Keratinocyte (primary cell): ENCODE measurements at regions not wholly inside any gene's neighbourhood (a gene's known extent, or its start where the extent isn't known, plus 50 kb on each side); places are given as distances from the start of the nearest gene placed in this dataset.

ENCODE experiments used
- EZH2 ChIP-seq: IDR thresholded peaks from one replicate; pipeline ENCODE4 v1.6.1; 2012; ENCODE audit warnings: inconsistent platforms, mild to moderate bottlenecking, low read length, moderate library complexity
- TF ChIP-seq, protein P1 (sequence below), 3 experiments: IDR thresholded peaks in 1 of 3; conservative IDR thresholded peaks in 1 of 3; optimal IDR thresholded peaks in 1 of 3; 2 replicates in 2 of 3; 3 replicates in 1 of 3; pipeline versions ENCODE3 to v1.5.1; 2011; ENCODE audit warnings: low read length in 3 of 3, mild to moderate bottlenecking in 3 of 3, moderate library complexity in 2 of 3, control low read depth in 1 of 3, inconsistent platforms in 1 of 3; ENCODE audit not compliant: insufficient read depth in 2 of 3; ENCODE audit errors: extremely low read depth in 1 of 3

GRCh38 chr15:59834528-59834927 lies 145.4 kb upstream of the BNIP2 start:
- TF ChIP-seq, protein P1, sequence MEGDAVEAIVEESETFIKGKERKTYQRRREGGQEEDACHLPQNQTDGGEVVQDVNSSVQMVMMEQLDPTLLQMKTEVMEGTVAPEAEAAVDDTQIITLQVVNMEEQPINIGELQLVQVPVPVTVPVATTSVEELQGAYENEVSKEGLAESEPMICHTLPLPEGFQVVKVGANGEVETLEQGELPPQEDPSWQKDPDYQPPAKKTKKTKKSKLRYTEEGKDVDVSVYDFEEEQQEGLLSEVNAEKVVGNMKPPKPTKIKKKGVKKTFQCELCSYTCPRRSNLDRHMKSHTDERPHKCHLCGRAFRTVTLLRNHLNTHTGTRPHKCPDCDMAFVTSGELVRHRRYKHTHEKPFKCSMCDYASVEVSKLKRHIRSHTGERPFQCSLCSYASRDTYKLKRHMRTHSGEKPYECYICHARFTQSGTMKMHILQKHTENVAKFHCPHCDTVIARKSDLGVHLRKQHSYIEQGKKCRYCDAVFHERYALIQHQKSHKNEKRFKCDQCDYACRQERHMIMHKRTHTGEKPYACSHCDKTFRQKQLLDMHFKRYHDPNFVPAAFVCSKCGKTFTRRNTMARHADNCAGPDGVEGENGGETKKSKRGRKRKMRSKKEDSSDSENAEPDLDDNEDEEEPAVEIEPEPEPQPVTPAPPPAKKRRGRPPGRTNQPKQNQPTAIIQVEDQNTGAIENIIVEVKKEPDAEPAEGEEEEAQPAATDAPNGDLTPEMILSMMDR (optimal IDR thresholded peaks at IDR 0.05 in 1 of 3, IDR thresholded peaks at IDR 0.05 in 1 of 3, conservative IDR thresholded peaks at IDR 0.05 in 1 of 3; ENCODE audit: extremely low read depth in 1 of 3, insufficient read depth in 2 of 3, low read length in 3 of 3), result no peak
- no peak for TF ChIP-seq EZH2
